ENCODE measurements at regions not wholly inside any gene's neighbourhood (a gene's known extent, or its start where the extent isn't known, plus 50 kb on each side); places are given as distances from the start of the nearest gene placed in this dataset.

- TF ChIP-seq, protein P1, sequence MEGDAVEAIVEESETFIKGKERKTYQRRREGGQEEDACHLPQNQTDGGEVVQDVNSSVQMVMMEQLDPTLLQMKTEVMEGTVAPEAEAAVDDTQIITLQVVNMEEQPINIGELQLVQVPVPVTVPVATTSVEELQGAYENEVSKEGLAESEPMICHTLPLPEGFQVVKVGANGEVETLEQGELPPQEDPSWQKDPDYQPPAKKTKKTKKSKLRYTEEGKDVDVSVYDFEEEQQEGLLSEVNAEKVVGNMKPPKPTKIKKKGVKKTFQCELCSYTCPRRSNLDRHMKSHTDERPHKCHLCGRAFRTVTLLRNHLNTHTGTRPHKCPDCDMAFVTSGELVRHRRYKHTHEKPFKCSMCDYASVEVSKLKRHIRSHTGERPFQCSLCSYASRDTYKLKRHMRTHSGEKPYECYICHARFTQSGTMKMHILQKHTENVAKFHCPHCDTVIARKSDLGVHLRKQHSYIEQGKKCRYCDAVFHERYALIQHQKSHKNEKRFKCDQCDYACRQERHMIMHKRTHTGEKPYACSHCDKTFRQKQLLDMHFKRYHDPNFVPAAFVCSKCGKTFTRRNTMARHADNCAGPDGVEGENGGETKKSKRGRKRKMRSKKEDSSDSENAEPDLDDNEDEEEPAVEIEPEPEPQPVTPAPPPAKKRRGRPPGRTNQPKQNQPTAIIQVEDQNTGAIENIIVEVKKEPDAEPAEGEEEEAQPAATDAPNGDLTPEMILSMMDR (IDR thresholded peaks at IDR 0.05; ENCODE audit: low read depth, low read length, poor library complexity, severe bottlenecking), result no peak
- TF ChIP-seq EZH2phosphoT487 (IDR thresholded peaks at IDR 0.05; ENCODE audit: borderline replicate concordance, low read length), result no peak
Measured at GRCh38 chr6:145228962-145229582, 506.2 kb downstream of the EPM2A start.
